ENCODE measurements at regions not wholly inside any gene's neighbourhood (a gene's known extent, or its start where the extent isn't known, plus 50 kb on each side); places are given as distances from the start of the nearest gene placed in this dataset.

GRCh38 chr3:162052636-162053035 lies 556.0 kb downstream of the OTOL1 start:
- H3K9me3 ChIP-seq (ENCODE audit: control insufficient read depth, low read depth, low read length) = no peaks in the 10 kb centered on the region
- no peak overlapping the region for H3K23ac ChIP-seq (ENCODE audit: insufficient read length, low read depth, low read length)
- H2AFZ ChIP-seq (ENCODE audit: low read length) = no peak overlapping the region
- no peak overlapping the region for H2BK120ac ChIP-seq (ENCODE audit: low read depth, low read length, poor library complexity, severe bottlenecking)
- Mint-ChIP-seq H3K4me1 (peaks cover 11 to 14% of the 10 kb centered on the region in 2 experiments), H3K36me3 (ENCODE audit: insufficient read depth in 1 of 3, low read depth in 3 of 3) (peaks cover 5 to 27% (median 15%) of the 10 kb centered on the region in 3 experiments; a peak in 6 of 7 replicates), H3K27ac (no peak overlapping the region), H3K4me3 (no peak overlapping the region), H3K9me3 (peaks cover 4 to 16% of the 10 kb centered on the region in 2 experiments; a peak in 4 of 5 replicates), H3K27me3 (ENCODE audit: low read depth) (peaks cover 2% of the 10 kb centered on the region; the same call in 1 of the 2 replicates)
- no peak overlapping the region for H2BK20ac ChIP-seq (ENCODE audit: low read depth, low read length, poor library complexity, severe bottlenecking)
- no peaks in the 10 kb centered on the region for H3K27me3 ChIP-seq (ENCODE audit: insufficient read depth, low read length)
- no peak overlapping the region for H2BK15ac ChIP-seq (ENCODE audit: low read depth, low read length)
- H4K91ac ChIP-seq (ENCODE audit: insufficient read length, low read depth, low read length) = no peak overlapping the region
- H4K8ac ChIP-seq (replicated peaks; ENCODE audit: insufficient read length, low read depth, low read length) = no peak overlapping the region
- no peak overlapping the region for H3K9ac ChIP-seq (ENCODE audit: extremely low read depth, insufficient read length, low read length)
- H3K79me1 ChIP-seq (ENCODE audit: insufficient read depth, low read depth, low read length, poor library complexity, severe bottlenecking) = no peaks in the 10 kb centered on the region
- no peak overlapping the region for H3K27ac ChIP-seq (ENCODE audit: insufficient read length, low read depth, low read length)
- TF ChIP-seq CTCF (conservative IDR thresholded peaks at IDR 0.05) = no peak
- no peak overlapping the region for H3K18ac ChIP-seq (ENCODE audit: insufficient read length, low read depth, low read length)
- H3K14ac ChIP-seq (ENCODE audit: insufficient read depth, low read length) = no peak overlapping the region
- H3K4ac ChIP-seq (ENCODE audit: low read depth, low read length) = no peak overlapping the region
- no peaks in the 10 kb centered on the region for H4K20me1 ChIP-seq (ENCODE audit: control insufficient read depth, insufficient read depth, insufficient read length)
- H3K56ac ChIP-seq (ENCODE audit: insufficient read length, low read depth, low read length) = no peak overlapping the region
- H2BK12ac ChIP-seq (ENCODE audit: insufficient read length, low read depth, low read length) = no peak overlapping the region
- H3K4me2 ChIP-seq (ENCODE audit: insufficient read depth, insufficient read length, low read length) = no peak overlapping the region
- DNase-seq = no peak
- H2AK5ac ChIP-seq (ENCODE audit: insufficient read length, low read length) = no peak overlapping the region
- no peaks in the 10 kb centered on the region for H3K79me2 ChIP-seq (ENCODE audit: insufficient read depth, low read length)
- H2BK5ac ChIP-seq (ENCODE audit: insufficient read length, low read length) = no peak overlapping the region
- H3K4me1 ChIP-seq (ENCODE audit: insufficient read depth, low read length) = no peaks in the 10 kb centered on the region
- H3T11ph ChIP-seq (ENCODE audit: low read length) = no peak overlapping the region
- H3K23me2 ChIP-seq (ENCODE audit: insufficient read length, low read depth, low read length, poor library complexity, severe bottlenecking) = no peaks in the 10 kb centered on the region
- H4K5ac ChIP-seq (ENCODE audit: insufficient read length, low read depth, low read length) = no peak overlapping the region

All from H9 (cell line).